ENCODE measurements at regions not wholly inside any gene's neighbourhood (a gene's known extent, or its start where the extent isn't known, plus 50 kb on each side); places are given as distances from the start of the nearest gene placed in this dataset.

GRCh38 chr21:22536509-22536908, 1538.3 kb downstream of the NCAM2 start:
- Histone ChIP-seq H3K36me3 (ENCODE audit: control insufficient read depth, insufficient read depth, low read length) (no peaks in the 10 kb centered on the region), H3K27me3 (ENCODE audit: control insufficient read depth, insufficient read depth, low read length) (no peaks in the 10 kb centered on the region), H3K4me3 (ENCODE audit: low read depth, low read length) (no peak overlapping the region)
- POLR2A ChIA-PET, result no interaction called here
- CTCF ChIA-PET, result no interaction called here
- no peak for DNase-seq (ENCODE audit: low read depth)
- no peak for TF ChIP-seq CTCF (IDR thresholded peaks at IDR 0.05; ENCODE audit: insufficient read depth, low read depth, low read length)

GRCh38 chr21:22544747-22545146, 1546.5 kb downstream of the NCAM2 start:
- ChIA-PET POLR2A (no interaction called here), CTCF (no interaction called here)
- DNase-seq (ENCODE audit: low read depth), result no peak
- H3K27me3 ChIP-seq (ENCODE audit: control insufficient read depth, insufficient read depth, low read length), result no peaks in the 10 kb centered on the region
- H3K4me3 ChIP-seq (ENCODE audit: low read depth, low read length), result no peak overlapping the region
- no peaks in the 10 kb centered on the region for H3K36me3 ChIP-seq (ENCODE audit: control insufficient read depth, insufficient read depth, low read length)
- no peak for TF ChIP-seq CTCF (IDR thresholded peaks at IDR 0.05; ENCODE audit: insufficient read depth, low read depth, low read length)

GRCh38 chr21:22552390-22552789, 1554.2 kb downstream of the NCAM2 start:
- ChIA-PET CTCF (no interaction called here), POLR2A (no interaction called here)
- no peaks in the 10 kb centered on the region for H3K27me3 ChIP-seq (ENCODE audit: control insufficient read depth, insufficient read depth, low read length)
- TF ChIP-seq CTCF (IDR thresholded peaks at IDR 0.05; ENCODE audit: insufficient read depth, low read depth, low read length), result no peak
- H3K36me3 ChIP-seq (ENCODE audit: control insufficient read depth, insufficient read depth, low read length), result no peaks in the 10 kb centered on the region
- DNase-seq (ENCODE audit: low read depth), result no peak
- H3K4me3 ChIP-seq (ENCODE audit: low read depth, low read length), result no peak overlapping the region

- POLR2A ChIA-PET, result no interaction called here
- no peak for TF ChIP-seq CTCF (IDR thresholded peaks at IDR 0.05; ENCODE audit: insufficient read depth, low read depth, low read length)
Observed at GRCh38 chr21:22554690-22555316, 1556.6 kb downstream of the NCAM2 start.

GRCh38 chr21:22556829-22557228, 1558.6 kb downstream of the NCAM2 start:
- CTCF ChIA-PET, result no interaction called here
- Histone ChIP-seq H3K27me3 (ENCODE audit: control insufficient read depth, insufficient read depth, low read length) (no peaks in the 10 kb centered on the region), H3K36me3 (ENCODE audit: control insufficient read depth, insufficient read depth, low read length) (no peaks in the 10 kb centered on the region), H3K4me3 (ENCODE audit: low read depth, low read length) (no peak overlapping the region)
- no peak for DNase-seq (ENCODE audit: low read depth)
- POLR2A ChIA-PET, result no interaction called here
- no peak for TF ChIP-seq CTCF (IDR thresholded peaks at IDR 0.05; ENCODE audit: insufficient read depth, low read depth, low read length)

More at GRCh38 chr21:22554690-22555316, 1556.6 kb downstream of the NCAM2 start:
- CTCF ChIA-PET, result no interaction called here
- H3K4me3 ChIP-seq (ENCODE audit: low read depth, low read length), result no peak overlapping the region
- no peaks in the 10 kb centered on the region for H3K27me3 ChIP-seq (ENCODE audit: control insufficient read depth, insufficient read depth, low read length)
- no peak for DNase-seq (ENCODE audit: low read depth)
- no peaks in the 10 kb centered on the region for H3K36me3 ChIP-seq (ENCODE audit: control insufficient read depth, insufficient read depth, low read length)
